ENCODE measurements at regions not wholly inside any gene's neighbourhood (a gene's known extent, or its start where the extent isn't known, plus 50 kb on each side); places are given as distances from the start of the nearest gene placed in this dataset.

DNA sequence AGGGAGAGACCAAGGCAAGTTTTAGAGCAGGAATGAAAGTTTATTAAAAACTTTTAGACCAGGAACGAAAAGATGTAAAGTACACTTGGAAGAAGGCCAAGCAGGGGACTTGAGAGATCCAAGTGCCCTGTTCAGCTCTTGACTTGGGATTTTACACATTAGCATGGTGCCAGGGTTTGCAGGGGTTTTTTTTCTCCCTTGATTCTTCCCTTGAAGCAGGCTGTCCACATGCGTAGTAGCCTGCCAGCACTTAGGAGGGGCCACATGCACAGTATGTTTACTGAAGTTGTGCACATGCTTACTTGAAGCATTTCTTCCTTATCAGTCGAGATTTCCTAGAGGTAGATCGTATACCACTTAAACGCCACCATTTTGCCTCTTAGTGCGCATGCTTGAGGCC is 277.5 kb upstream of the AGTR1 start (continued):
- no peak for TF ChIP-seq SIX5 (IDR thresholded peaks at IDR 0.05; ENCODE audit: low read depth, low read length, severe bottlenecking)
- no peak for TF ChIP-seq CHD4 (IDR thresholded peaks at IDR 0.05)
- TF ChIP-seq GABPA (IDR thresholded peaks at IDR 0.05; ENCODE audit: low read depth): no peak
- TF ChIP-seq TAF1 (IDR thresholded peaks at IDR 0.05; ENCODE audit: borderline replicate concordance, low read depth, low read length): no peak
- TF ChIP-seq, protein P1, sequence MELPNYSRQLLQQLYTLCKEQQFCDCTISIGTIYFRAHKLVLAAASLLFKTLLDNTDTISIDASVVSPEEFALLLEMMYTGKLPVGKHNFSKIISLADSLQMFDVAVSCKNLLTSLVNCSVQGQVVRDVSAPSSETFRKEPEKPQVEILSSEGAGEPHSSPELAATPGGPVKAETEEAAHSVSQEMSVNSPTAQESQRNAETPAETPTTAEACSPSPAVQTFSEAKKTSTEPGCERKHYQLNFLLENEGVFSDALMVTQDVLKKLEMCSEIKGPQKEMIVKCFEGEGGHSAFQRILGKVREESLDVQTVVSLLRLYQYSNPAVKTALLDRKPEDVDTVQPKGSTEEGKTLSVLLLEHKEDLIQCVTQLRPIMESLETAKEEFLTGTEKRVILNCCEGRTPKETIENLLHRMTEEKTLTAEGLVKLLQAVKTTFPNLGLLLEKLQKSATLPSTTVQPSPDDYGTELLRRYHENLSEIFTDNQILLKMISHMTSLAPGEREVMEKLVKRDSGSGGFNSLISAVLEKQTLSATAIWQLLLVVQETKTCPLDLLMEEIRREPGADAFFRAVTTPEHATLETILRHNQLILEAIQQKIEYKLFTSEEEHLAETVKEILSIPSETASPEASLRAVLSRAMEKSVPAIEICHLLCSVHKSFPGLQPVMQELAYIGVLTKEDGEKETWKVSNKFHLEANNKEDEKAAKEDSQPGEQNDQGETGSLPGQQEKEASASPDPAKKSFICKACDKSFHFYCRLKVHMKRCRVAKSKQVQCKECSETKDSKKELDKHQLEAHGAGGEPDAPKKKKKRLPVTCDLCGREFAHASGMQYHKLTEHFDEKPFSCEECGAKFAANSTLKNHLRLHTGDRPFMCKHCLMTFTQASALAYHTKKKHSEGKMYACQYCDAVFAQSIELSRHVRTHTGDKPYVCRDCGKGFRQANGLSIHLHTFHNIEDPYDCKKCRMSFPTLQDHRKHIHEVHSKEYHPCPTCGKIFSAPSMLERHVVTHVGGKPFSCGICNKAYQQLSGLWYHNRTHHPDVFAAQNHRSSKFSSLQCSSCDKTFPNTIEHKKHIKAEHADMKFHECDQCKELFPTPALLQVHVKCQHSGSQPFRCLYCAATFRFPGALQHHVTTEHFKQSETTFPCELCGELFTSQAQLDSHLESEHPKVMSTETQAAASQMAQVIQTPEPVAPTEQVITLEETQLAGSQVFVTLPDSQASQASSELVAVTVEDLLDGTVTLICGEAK (IDR thresholded peaks at IDR 0.05; ENCODE audit: borderline replicate concordance): no peak
- no peak for TF ChIP-seq ZSCAN29 (IDR thresholded peaks at IDR 0.05)

DNA sequence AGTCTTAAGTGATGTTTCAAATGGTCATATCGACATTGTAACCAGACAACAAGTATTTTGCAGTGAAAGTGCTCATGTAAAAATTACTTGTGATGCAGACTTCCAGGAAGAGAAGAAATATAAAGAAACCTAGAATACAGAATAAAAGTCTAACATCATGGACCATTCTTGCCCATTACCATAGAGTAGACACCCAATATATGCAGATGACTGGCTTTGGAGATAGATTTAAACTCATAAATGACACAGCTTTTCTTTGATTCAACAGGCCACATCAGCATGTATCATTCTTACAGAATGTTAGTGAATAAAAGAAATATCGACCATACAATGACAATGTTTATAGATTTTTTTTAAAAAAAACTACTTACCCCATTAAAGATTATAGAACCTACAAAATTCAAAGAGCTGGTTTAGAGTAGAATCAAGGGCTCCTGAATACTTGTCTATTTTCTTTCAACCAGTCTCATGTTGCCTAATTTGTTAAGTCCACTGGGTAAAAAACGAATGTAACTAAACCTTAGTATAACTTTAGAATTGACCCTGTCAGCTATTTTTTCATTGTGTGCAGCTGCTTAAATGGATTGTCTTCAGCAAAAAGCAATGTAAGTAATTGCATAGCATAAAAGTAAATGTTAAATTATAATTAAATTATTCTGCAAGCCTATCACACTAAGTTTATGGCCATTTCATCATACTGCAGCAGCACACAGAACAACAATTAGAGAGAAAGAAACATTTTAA is 268.7 kb upstream of the AGTR1 start:
- ChIA-PET POLR2A (no interaction called here), SMC1A (ENCODE audit: uncharacterized antibody, unreplicated experiment) (interaction anchor here (0.7 kb wide), 1 partner anchor 48 kb away, joined by 3 read pairs; no protein-coding TSS in a partner anchor), CTCF (interaction anchor here (0.8 kb wide), 1 partner anchor 18 kb away, joined by 4 read pairs; no protein-coding TSS in a partner anchor), RAD21 (ENCODE audit: unreplicated experiment) (no interaction called here)
- Histone ChIP-seq H3K27me3 (replicated peaks in 1 of 2; ENCODE audit: control insufficient read depth in 2 of 2, insufficient read depth in 2 of 2, low read length in 1 of 2) (no peaks in the 10 kb centered on the region), H3K79me2 (ENCODE audit: control insufficient read depth, insufficient read depth, low read length) (no peaks in the 10 kb centered on the region), H4K20me1 (ENCODE audit: control insufficient read depth, insufficient read depth) (no peaks in the 10 kb centered on the region), H2AFZ (ENCODE audit: control insufficient read depth, low read depth, low read length) (no peak overlapping the region), H3K4me3 (no peak overlapping the region), H3K27ac (ENCODE audit: control insufficient read depth, insufficient read depth) (no peak overlapping the region), H3K4me1 (ENCODE audit: control insufficient read depth, insufficient read depth, low read length) (no peaks in the 10 kb centered on the region), H3K36me3 (ENCODE audit: control insufficient read depth in 2 of 2, insufficient read depth in 2 of 2, low read length in 1 of 2) (no peaks in the 10 kb centered on the region), H3K4me2 (ENCODE audit: control insufficient read depth, insufficient read depth) (no peak overlapping the region), H3K9me3 (replicated peaks; ENCODE audit: control insufficient read depth, insufficient read depth, low read length) (no peaks in the 10 kb centered on the region), H3K9ac (ENCODE audit: control insufficient read depth, insufficient read depth, low read length) (no peak overlapping the region)
- intact Hi-C loops (cut with micrococcal nuclease; ENCODE audit: unreplicated experiment) (no loop called here), in situ Hi-C loops (cut with MboI) (no loop called here)
- ATAC-seq (no peak), FAIRE-seq (no peak), DNase-seq (ENCODE audit: low read depth, low spot score) (no peak)
- no peak for TF ChIP-seq NBN (IDR thresholded peaks at IDR 0.05)
- no peak for TF ChIP-seq MEF2B (IDR thresholded peaks at IDR 0.05; ENCODE audit: partially characterized antibody, poor library complexity, severe bottlenecking)
- no peak for TF ChIP-seq FOXK2 (IDR thresholded peaks at IDR 0.05)
- BruUV-seq (replicated peaks): no TSS peak
- 2% methylated on average over 3 of the region's 3 CpGs for WGBS (ENCODE audit: insufficient coverage, insufficient replicate concordance, low lambda C conversion rate, missing lambda C conversion rate)
